Progenitor cell of endocrine pancreas (in vitro differentiated cells): ENCODE measurements at regions not wholly inside any gene's neighbourhood (a gene's known extent, or its start where the extent isn't known, plus 50 kb on each side); places are given as distances from the start of the nearest gene placed in this dataset.
A peak's percentile ranks its signal among the peaks of the same experiment; 100 is the strongest.

Experiments used
- DNase-seq: peaks from one replicate; pipeline ENCODE4 v3.0.0; 2021; ENCODE audit warnings: low spot score; ENCODE audit not compliant: unreplicated experiment
- H3K27ac Mint-ChIP-seq: 2 replicates; pipeline ENCODE4 v1.8.0; 2021; ENCODE audit warnings: mild to moderate bottlenecking, moderate library complexity, mixed read lengths
- H3K27me3 Mint-ChIP-seq: 2 replicates; pipeline ENCODE4 v1.8.0; 2021; ENCODE audit warnings: mixed read lengths
- H3K36me3 Mint-ChIP-seq: 2 replicates; pipeline ENCODE4 v1.8.0; 2022; ENCODE audit warnings: mixed read lengths; ENCODE audit not compliant: insufficient read depth
- H3K4me1 Mint-ChIP-seq: 2 replicates; pipeline ENCODE4 v1.8.0; 2021; ENCODE audit warnings: low read depth, mixed read lengths
- H3K4me3 Mint-ChIP-seq: 2 replicates; pipeline ENCODE4 v1.8.0; 2021; ENCODE audit warnings: low read depth, mild to moderate bottlenecking, moderate library complexity, mixed read lengths
- H3K9me3 Mint-ChIP-seq: 2 replicates; pipeline ENCODE4 v1.8.0; 2021; ENCODE audit warnings: low read depth, mixed read lengths
- CTCF ChIP-seq: fragments of 200-600 bp; sonication (generic); IDR thresholded peaks from one replicate; pipeline ENCODE4 v1.5.0; 2021; ENCODE audit warnings: antibody characterized with exemption, mild to moderate bottlenecking; ENCODE audit not compliant: unreplicated experiment

- DNase-seq, result no peak
- Mint-ChIP-seq H3K9me3 (no peaks in the 10 kb centered on the region), H3K4me3 (no peak overlapping the region), H3K27ac (no peak overlapping the region), H3K27me3 (peaks cover 5% of the 10 kb centered on the region), H3K36me3 (no peaks in the 10 kb centered on the region), H3K4me1 (peaks cover 3% of the 10 kb centered on the region)
- peak; percentile 54 for TF ChIP-seq CTCF
These were observed 121.0 kb upstream of the NLRP1 start for GRCh38 chr17:5705081-5705875.

GRCh38 chr17:5705876-5706576 is 121.7 kb upstream of the NLRP1 start:
- Mint-ChIP-seq H3K9me3 (no peaks in the 10 kb centered on the region), H3K4me3 (no peak overlapping the region), H3K4me1 (no peaks in the 10 kb centered on the region), H3K27ac (no peak overlapping the region), H3K36me3 (no peaks in the 10 kb centered on the region), H3K27me3 (peaks cover 9% of the 10 kb centered on the region)
- no peak for TF ChIP-seq CTCF
- no peak for DNase-seq

GRCh38 chr17:5706577-5707210 is 122.4 kb upstream of the NLRP1 start:
- peak; percentile 82 for TF ChIP-seq CTCF
- Mint-ChIP-seq H3K36me3 (no peaks in the 10 kb centered on the region), H3K9me3 (no peaks in the 10 kb centered on the region), H3K4me3 (no peak overlapping the region), H3K27me3 (peaks cover 16% of the 10 kb centered on the region), H3K4me1 (no peaks in the 10 kb centered on the region), H3K27ac (no peak overlapping the region)
- DNase-seq, result peak; percentile 60

- Mint-ChIP-seq H3K27me3 (peaks cover 24% of the 10 kb centered on the region), H3K27ac (no peak overlapping the region), H3K4me1 (no peaks in the 10 kb centered on the region), H3K4me3 (no peak overlapping the region), H3K36me3 (no peaks in the 10 kb centered on the region), H3K9me3 (no peaks in the 10 kb centered on the region)
- no peak for TF ChIP-seq CTCF
- DNase-seq, result no peak
These were observed 123.2 kb upstream of the NLRP1 start for GRCh38 chr17:5707482-5707881.

- no peaks in the 10 kb centered on the region for H3K4me1 Mint-ChIP-seq
- no peaks in the 10 kb centered on the region for H3K9me3 Mint-ChIP-seq
- no peak overlapping the region for H3K4me3 Mint-ChIP-seq
- no peak for TF ChIP-seq CTCF
- no peak for DNase-seq
- peaks cover 30% of the 10 kb centered on the region for H3K27me3 Mint-ChIP-seq
- no peaks in the 10 kb centered on the region for H3K36me3 Mint-ChIP-seq
- H3K27ac Mint-ChIP-seq, result no peak overlapping the region
These were observed 124.0 kb upstream of the NLRP1 start for GRCh38 chr17:5708344-5708743.
